Tibial nerve (tissue), 4 donors: ENCODE measurements at regions not wholly inside any gene's neighbourhood (a gene's known extent, or its start where the extent isn't known, plus 50 kb on each side); places are given as distances from the start of the nearest gene placed in this dataset.

Experiments
- CTCF ChIP-seq, 5 experiments: fragments of 200-600 bp in 3 of 5; fragments of 450-650 bp in 2 of 5; sonication (generic) in 3 of 5; IDR thresholded peaks; one replicate each; pipeline ENCODE4 v1.5.1; 2016 to 2019; ENCODE audit warnings: antibody characterized with exemption in 5 of 5, mild to moderate bottlenecking in 3 of 5, moderate library complexity in 2 of 5
- EP300 ChIP-seq, 2 donors: sonication (generic); formaldehyde crosslinking; IDR thresholded peaks; one replicate each; pipeline ENCODE4 v1.6.1; 2017; ENCODE audit warnings: antibody characterized with exemption in 2 of 2, mild to moderate bottlenecking in 1 of 2
- POLR2A ChIP-seq, 2 donors: fragments of 450-650 bp; IDR thresholded peaks; one replicate each; pipeline ENCODE4 v1.6.1; 2017; ENCODE audit warnings: antibody characterized with exemption in 2 of 2, mild to moderate bottlenecking in 2 of 2, moderate library complexity in 2 of 2

GRCh38 chr2:41393621-41394020 is 654.2 kb upstream of the PKDCC start:
- TF ChIP-seq CTCF (IDR thresholded peaks at IDR 0.05) (no peak), POLR2A (IDR thresholded peaks at IDR 0.05) (no peak), EP300 (IDR thresholded peaks at IDR 0.05) (no peak)
